Uterus (tissue), 3 donors: ENCODE measurements at regions not wholly inside any gene's neighbourhood (a gene's known extent, or its start where the extent isn't known, plus 50 kb on each side); places are given as distances from the start of the nearest gene placed in this dataset.
A peak's percentile ranks its signal among the peaks of the same experiment; 100 is the strongest.

Experiments
- DNase-seq, 2 donors: peaks; one replicate each; pipeline ENCODE4 v3.0.0-alpha.2; 2019 to 2020
- H3K27ac ChIP-seq, 2 donors: fragments of 200-600 bp; sonication (generic); 1 replicate in 1 of 2; 2 replicates in 1 of 2; pipeline ENCODE4 v1.5.1; 2016 to 2018
- H3K27me3 ChIP-seq, 2 donors: fragments of 200-600 bp; sonication (generic); one replicate each; pipeline ENCODE4 v1.5.1; 2018 to 2019; ENCODE audit warnings: control low read depth in 1 of 2
- H3K36me3 ChIP-seq, 2 donors: fragments of 200-600 bp; sonication (generic); one replicate each; pipeline ENCODE4 v1.5.1; 2019; ENCODE audit warnings: control low read depth in 1 of 2
- H3K4me1 ChIP-seq, 2 donors: fragments of 200-600 bp; sonication (generic); one replicate each; pipeline ENCODE4 v1.5.1; 2018 to 2019; ENCODE audit warnings: control low read depth in 1 of 2
- H3K4me3 ChIP-seq, 2 donors: fragments of 200-600 bp; sonication (generic); 1 replicate in 1 of 2; 2 replicates in 1 of 2; pipeline ENCODE4 v1.5.1; 2018 to 2019; ENCODE audit warnings: mild to moderate bottlenecking in 1 of 2
- H3K9me3 ChIP-seq, 2 donors: fragments of 200-600 bp; sonication (generic); one replicate each; pipeline ENCODE4 v1.5.1; 2019; ENCODE audit warnings: control low read depth in 1 of 2
- CTCF ChIP-seq, 4 experiments: fragments of 200-600 bp in 2 of 4; fragments of 450-650 bp in 2 of 4; sonication (generic) in 2 of 4; IDR thresholded peaks; one replicate each; pipeline ENCODE4 v1.5.1; 2016 to 2019; ENCODE audit warnings: antibody characterized with exemption in 4 of 4, mild to moderate bottlenecking in 2 of 4, moderate library complexity in 1 of 4
- POLR2A ChIP-seq, 2 donors: fragments of 450-650 bp; IDR thresholded peaks; one replicate each; pipeline ENCODE4 v1.6.1; 2016; ENCODE audit warnings: antibody characterized with exemption in 2 of 2, mild to moderate bottlenecking in 1 of 2, moderate library complexity in 1 of 2
- intact Hi-C: fragments of 100-400 bp; cut with DNase I; formaldehyde crosslinking; loops from one replicate; pipeline ENCODE4 v1.15.1; 2023; ENCODE audit warnings: low total_unique reads
- donor health status: DM: yes; HTN: yes; CAD: no.

DNA sequence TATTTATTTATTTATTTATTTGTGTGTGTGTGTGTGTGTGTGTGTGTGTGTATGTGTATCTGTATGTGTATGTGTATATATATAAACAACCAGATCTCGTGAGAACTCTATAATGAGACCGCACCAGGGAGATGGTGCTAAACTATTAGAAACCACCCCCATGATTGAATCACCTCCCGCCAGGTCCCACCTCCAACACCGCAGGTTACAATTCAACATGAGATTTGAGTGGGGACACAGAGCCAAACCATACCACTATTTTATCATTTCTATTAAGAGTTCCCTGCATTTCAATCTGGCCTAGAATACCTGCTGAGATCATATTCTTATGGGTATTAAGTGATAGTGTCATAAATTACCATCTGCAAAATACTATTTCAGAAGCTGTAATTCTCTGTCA is 243.8 kb upstream of the PLEKHG7 start:
- Histone ChIP-seq H3K4me1 (no peaks in the 10 kb centered on the region), H3K9me3 (no peaks in the 10 kb centered on the region), H3K4me3 (no peak overlapping the region), H3K27ac (no peak overlapping the region), H3K36me3 (no peaks in the 10 kb centered on the region), H3K27me3 (no peaks in the 10 kb centered on the region)
- TF ChIP-seq POLR2A (IDR thresholded peaks at IDR 0.05) (no peak), CTCF (IDR thresholded peaks at IDR 0.05) (no peak)
- DNase-seq: no peak
- intact Hi-C loops: no loop called here

GRCh38 chr12:92457458-92458180 is 245.2 kb upstream of the PLEKHG7 start:
- no peaks in the 10 kb centered on the region for H3K36me3 ChIP-seq
- intact Hi-C loops: no loop called here
- no peak for TF ChIP-seq CTCF (IDR thresholded peaks at IDR 0.05)
- TF ChIP-seq POLR2A (IDR thresholded peaks at IDR 0.05): no peak

GRCh38 chr12:92452763-92453162 is 250.0 kb upstream of the PLEKHG7 start:
- H3K4me1 ChIP-seq: no peaks in the 10 kb centered on the region
- no peaks in the 10 kb centered on the region for H3K9me3 ChIP-seq
- intact Hi-C loops: no loop called here
- no peak overlapping the region for H3K4me3 ChIP-seq
- H3K27ac ChIP-seq: peak overlapping the region in 1 of 2 donors; percentile 13
- TF ChIP-seq CTCF (IDR thresholded peaks at IDR 0.05): no peak
- no peak for TF ChIP-seq POLR2A (IDR thresholded peaks at IDR 0.05)
- no peak for DNase-seq
- no peaks in the 10 kb centered on the region for H3K27me3 ChIP-seq
- H3K36me3 ChIP-seq: no peaks in the 10 kb centered on the region

More at GRCh38 chr12:92457458-92458180, 245.2 kb upstream of the PLEKHG7 start:
- Histone ChIP-seq H3K4me3 (no peak overlapping the region), H3K27me3 (no peaks in the 10 kb centered on the region), H3K27ac (no peak overlapping the region), H3K4me1 (no peaks in the 10 kb centered on the region), H3K9me3 (no peaks in the 10 kb centered on the region)
- DNase-seq: no peak

DNA sequence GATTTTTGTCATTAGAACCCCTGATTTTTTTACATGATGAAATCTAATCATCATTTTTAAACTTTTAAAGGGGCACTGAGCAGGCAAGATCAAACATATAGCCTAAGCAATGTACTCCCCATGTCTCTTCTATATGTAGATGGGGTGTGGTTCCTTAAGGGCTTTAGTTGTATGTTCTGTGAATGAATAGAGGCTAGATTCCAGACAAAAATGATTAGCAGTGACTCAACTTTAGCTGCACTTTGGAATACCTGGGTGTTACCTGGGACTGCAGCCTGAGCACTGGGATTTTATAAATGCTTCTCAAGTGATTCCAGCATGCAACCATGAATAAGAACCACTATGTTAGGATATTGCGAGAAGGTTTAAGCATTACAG is 256.7 kb upstream of the PLEKHG7 start:
- intact Hi-C loops: no loop called here
- Histone ChIP-seq H3K36me3 (no peaks in the 10 kb centered on the region), H3K27me3 (no peaks in the 10 kb centered on the region), H3K4me3 (no peak overlapping the region), H3K27ac (peak overlapping the region; percentile 58 to 77), H3K9me3 (no peaks in the 10 kb centered on the region), H3K4me1 (peaks cover 0 to 4% of the 10 kb centered on the region in 2 donors)
- no peak for DNase-seq
- TF ChIP-seq CTCF (IDR thresholded peaks at IDR 0.05) (no peak), POLR2A (IDR thresholded peaks at IDR 0.05) (no peak)

- no peak overlapping the region for H3K4me3 ChIP-seq
- H3K4me1 ChIP-seq: peaks cover 0 to 4% of the 10 kb centered on the region in 2 donors
- peak in 1 of 2 donors; percentile 34 for DNase-seq
- H3K27ac ChIP-seq: peak overlapping the region; percentile 58 to 77
- H3K36me3 ChIP-seq: no peaks in the 10 kb centered on the region
- TF ChIP-seq CTCF (IDR thresholded peaks at IDR 0.05) (no peak), POLR2A (IDR thresholded peaks at IDR 0.05) (no peak)
- intact Hi-C loops: no loop called here
- H3K27me3 ChIP-seq: no peaks in the 10 kb centered on the region
- no peaks in the 10 kb centered on the region for H3K9me3 ChIP-seq
Measured at GRCh38 chr12:92445253-92446082, 257.3 kb upstream of the PLEKHG7 start.
